A549 (cell line): ENCODE measurements at regions not wholly inside any gene's neighbourhood (a gene's known extent, or its start where the extent isn't known, plus 50 kb on each side); places are given as distances from the start of the nearest gene placed in this dataset.

Experiments
- ATAC-seq, 2 experiments: fragments of 200-7000 bp in 1 of 2; fragments of >200 bp in 1 of 2; cut with Nextera tagmentation in 1 of 2; cut with Tn5 transposase in 1 of 2; 3 replicates each; pipeline versions ENCODE4 v1.8.0 to v1.9.1; 2018 to 2020; ENCODE audit warnings: mild to moderate bottlenecking in 1 of 2, moderate library complexity in 1 of 2
- CTCF ChIA-PET: fragments of 300-600 bp; sonication (Branson Sonifier 250); formaldehyde crosslinking; extraction: SDS; loops from one replicate; lab custom pipeline; 2021; ENCODE audit warnings: antibody characterized with exemption, inconsistent platforms; lab: Yijun Ruan, JAX
- POLR2A ChIA-PET: fragments of 350-600 bp; formaldehyde crosslinking; extraction: SDS; loops from one replicate; lab custom pipeline; 2021; ENCODE audit warnings: antibody characterized with exemption, inconsistent platforms; lab: Yijun Ruan, JAX
- DNase-seq, 2 experiments: peaks; one replicate each; pipeline versions ENCODE4 v3.0.0 to v3.0.0-alpha.2; 2011 to 2016; ENCODE audit warnings: low read depth in 1 of 2, low spot score in 1 of 2
- FAIRE-seq: peaks from 2 replicates; lab custom pipeline; 2011; peaks lifted over from hg19 to GRCh38; lab: Jason Lieb, UNC
- H3K27ac ChIP-seq, 2 experiments: fragments of >200 bp; sonication (Bioruptor Twin); formaldehyde crosslinking; 3 replicates each; pipeline ENCODE4 v1.5.1; 2016 to 2017
- H3K4me1 ChIP-seq: fragments of >200 bp; sonication (Bioruptor Twin); formaldehyde crosslinking; 3 replicates; pipeline ENCODE4 v1.6.1; 2016
- H3K4me2 ChIP-seq: fragments of >200 bp; sonication (Bioruptor Twin); formaldehyde crosslinking; 3 replicates; pipeline ENCODE4 v1.6.1; 2016
- H3K4me3 ChIP-seq: fragments of >200 bp; sonication (Bioruptor Twin); formaldehyde crosslinking; 3 replicates; pipeline ENCODE4 v1.5.1; 2016
- H3K9me3 ChIP-seq: fragments of >200 bp; sonication (Bioruptor Twin); formaldehyde crosslinking; 3 replicates; pipeline ENCODE4 v1.6.1; 2016
- BHLHE40 ChIP-seq: IDR thresholded peaks from 2 replicates; pipeline ENCODE4 v1.6.1; 2012; ENCODE audit warnings: low read depth, low read length, inconsistent platforms
- CEBPB ChIP-seq, 2 experiments: fragments of >200 bp in 1 of 2; sonication (Bioruptor Twin) in 1 of 2; formaldehyde crosslinking in 1 of 2; IDR thresholded peaks; 2 replicates each; pipeline ENCODE4 v1.6.1; 2012 to 2016
- CHD4 ChIP-seq: fragments of 200-600 bp; sonication (generic); IDR thresholded peaks from 2 replicates; pipeline ENCODE4 v1.6.1; 2016; ENCODE audit warnings: antibody characterized with exemption, mild to moderate bottlenecking, borderline replicate concordance
- CTCF ChIP-seq: fragments of >200 bp; sonication (Bioruptor Twin); formaldehyde crosslinking; IDR thresholded peaks from 3 replicates; pipeline ENCODE4 v1.5.1; 2016
- EHMT2 ChIP-seq: fragments of 200-600 bp; sonication (generic); IDR thresholded peaks from 2 replicates; pipeline ENCODE4 v1.6.1; 2016; ENCODE audit warnings: antibody characterized with exemption, low read depth, mild to moderate bottlenecking, moderate library complexity
- ELK1 ChIP-seq: fragments of 150-350 bp; IDR thresholded peaks from 2 replicates; pipeline ENCODE4 v1.6.1; 2014; ENCODE audit warnings: low read depth, mild to moderate bottlenecking, low read length
- ESRRA ChIP-seq: fragments of 150-350 bp; IDR thresholded peaks from 2 replicates; pipeline ENCODE4 v1.6.1; 2014; ENCODE audit warnings: mild to moderate bottlenecking, low read length, borderline replicate concordance
- FOSB ChIP-seq: fragments of 250-450 bp; sonication (Bioruptor Pico); IDR thresholded peaks from 2 replicates; pipeline ENCODE4 v1.5.0; 2020; ENCODE audit warnings: mild to moderate bottlenecking, moderate library complexity
- FOSL2 ChIP-seq, 2 experiments: fragments of 450-650 bp in 1 of 2; fragments of >200 bp in 1 of 2; sonication (Bioruptor Twin) in 1 of 2; formaldehyde crosslinking; IDR thresholded peaks; 2 replicates each; pipeline versions ENCODE4 v1.5.0 to v1.6.1; 2016 to 2020; ENCODE audit warnings: mild to moderate bottlenecking in 1 of 2, moderate library complexity in 1 of 2
- FOXS1 ChIP-seq: fragments of 250-450 bp; sonication (Bioruptor Pico); IDR thresholded peaks from 2 replicates; pipeline ENCODE4 v1.5.0; 2020; ENCODE audit warnings: mild to moderate bottlenecking, moderate library complexity
- GATA3 ChIP-seq: IDR thresholded peaks from 2 replicates; pipeline ENCODE4 v1.6.1; 2012; ENCODE audit warnings: borderline replicate concordance
- HDAC2 ChIP-seq: fragments of 200-600 bp; sonication (generic); IDR thresholded peaks from 2 replicates; pipeline ENCODE4 v1.6.1; 2016
- HOXB13 ChIP-seq: fragments of 250-450 bp; sonication (Bioruptor Pico); IDR thresholded peaks from 2 replicates; pipeline ENCODE4 v1.5.0; 2020; ENCODE audit warnings: low read depth, mild to moderate bottlenecking, moderate library complexity
- JUNB ChIP-seq: fragments of >200 bp; sonication (Bioruptor Twin); formaldehyde crosslinking; IDR thresholded peaks from 2 replicates; pipeline ENCODE4 v1.6.1; 2016
- KDM1A ChIP-seq: fragments of 200-600 bp; sonication (generic); IDR thresholded peaks from 2 replicates; pipeline ENCODE4 v1.6.1; 2016; ENCODE audit warnings: low read depth, mild to moderate bottlenecking
- KDM5A ChIP-seq: fragments of 200-600 bp; sonication (generic); IDR thresholded peaks from 2 replicates; pipeline ENCODE4 v1.6.1; 2016; ENCODE audit warnings: antibody characterized with exemption, mild to moderate bottlenecking
- MYC ChIP-seq: IDR thresholded peaks from 2 replicates; pipeline ENCODE4 v1.6.1; 2012; ENCODE audit warnings: mild to moderate bottlenecking, inconsistent platforms, low read length, improper control_type of control experiment, borderline replicate concordance
- NFE2L2 ChIP-seq: fragments of 150-350 bp; conservative IDR thresholded peaks from 2 replicates; pipeline ENCODE4 v1.6.1; 2014; ENCODE audit warnings: low read length
- PBX3 ChIP-seq: IDR thresholded peaks from 2 replicates; pipeline ENCODE4 v1.6.1; 2012
- POLR2AphosphoS2 ChIP-seq: conservative IDR thresholded peaks from 2 replicates; pipeline ENCODE4 v1.6.1; 2012; ENCODE audit warnings: low read length, improper control_type of control experiment, inconsistent platforms
- RARB ChIP-seq: fragments of 250-450 bp; sonication (Bioruptor Pico); IDR thresholded peaks from 2 replicates; pipeline ENCODE4 v1.8.0; 2021; ENCODE audit warnings: mild to moderate bottlenecking, moderate library complexity
- RCOR1 ChIP-seq: fragments of 150-350 bp; IDR thresholded peaks from 2 replicates; pipeline ENCODE4 v1.6.1; 2014; ENCODE audit warnings: antibody characterized with exemption, low read length, low read depth
- REST ChIP-seq: fragments of 200-600 bp; sonication (generic); IDR thresholded peaks from 2 replicates; pipeline ENCODE4 v1.6.1; 2016; ENCODE audit warnings: antibody characterized with exemption, mild to moderate bottlenecking, moderate library complexity
- SMC3 ChIP-seq: fragments of >200 bp; sonication (Bioruptor Twin); formaldehyde crosslinking; IDR thresholded peaks from 3 replicates; pipeline ENCODE4 v1.6.1; 2018; ENCODE audit warnings: inconsistent platforms
- TP53 ChIP-seq: fragments of 250-450 bp; sonication (Bioruptor Pico); IDR thresholded peaks from 2 replicates; pipeline ENCODE4 v1.5.0; 2021; ENCODE audit warnings: mild to moderate bottlenecking, moderate library complexity
- USF2 ChIP-seq: fragments of 450-650 bp; IDR thresholded peaks from 2 replicates; pipeline ENCODE4 v1.6.1; 2014; ENCODE audit warnings: antibody characterized with exemption
- ZC3H11A ChIP-seq: fragments of 450-650 bp; IDR thresholded peaks from 2 replicates; pipeline ENCODE4 v1.6.1; 2014; ENCODE audit warnings: antibody characterized with exemption, mild to moderate bottlenecking
- WGBS: methylation state at CpG from one replicate; pipeline ENCODE4 v1.1.6; 2017; ENCODE audit errors: missing lambda C conversion rate; 5-methylcytosine and 5-hydroxymethylcytosine counted together

- TF ChIP-seq NFE2L2 (no peak), TP53 (CRISPR knock-in tag) (no peak), CTCF (no peak), KDM1A (no peak)
Observed at GRCh38 chr11:112478806-112479205, 218.1 kb upstream of the PLET1 start (continued).

- no peak overlapping the region for H3K4me3 ChIP-seq
- TF ChIP-seq POLR2AphosphoS2 (no peak), SMC3 (no peak)
- ChIA-PET POLR2A (no interaction called here), CTCF (no interaction called here)
- no peak for ATAC-seq
- WGBS, result 0% methylated on average over 1 of the region's 1 CpG
- no peaks in the 10 kb centered on the region for H3K9me3 ChIP-seq
- FAIRE-seq, result no peak
- DNase-seq, result no peak
- no peak overlapping the region for H3K27ac ChIP-seq
- no peaks in the 10 kb centered on the region for H3K4me1 ChIP-seq
- H3K4me2 ChIP-seq, result no peak overlapping the region
Observed at GRCh38 chr11:112481431-112481830, 220.8 kb upstream of the PLET1 start.

- Histone ChIP-seq H3K4me3 (no peak overlapping the region), H3K4me1 (no peaks in the 10 kb centered on the region), H3K4me2 (no peak overlapping the region), H3K9me3 (no peaks in the 10 kb centered on the region), H3K27ac (no peak overlapping the region)
- ChIA-PET CTCF (no interaction called here), POLR2A (no interaction called here)
- no peak for FAIRE-seq
- 78% methylated on average over 2 of the region's 3 CpGs for WGBS
- ATAC-seq, result no peak
- DNase-seq, result no peak
- TF ChIP-seq EHMT2 (no peak), ELK1 (no peak), CEBPB (IDR thresholded peaks at IDR 0.05) (no peak)
Observed at GRCh38 chr11:112481893-112482292, 221.2 kb upstream of the PLET1 start.

GRCh38 chr11:112485280-112485679 is 224.6 kb upstream of the PLET1 start:
- Histone ChIP-seq H3K27ac (no peak overlapping the region), H3K4me3 (no peak overlapping the region), H3K4me1 (no peaks in the 10 kb centered on the region), H3K4me2 (no peak overlapping the region), H3K9me3 (no peaks in the 10 kb centered on the region)
- POLR2A ChIA-PET, result no interaction called here
- ATAC-seq (no peak), FAIRE-seq (no peak), DNase-seq (no peak)
- CTCF ChIA-PET, result no interaction called here
- 6% methylated on average over 2 of the region's 2 CpGs for WGBS
- no peak for TF ChIP-seq ESRRA
- no peak for TF ChIP-seq RARB (CRISPR knock-in tag)
- no peak for TF ChIP-seq HDAC2
- no peak for TF ChIP-seq ZC3H11A
- TF ChIP-seq NFE2L2, result no peak
- no peak for TF ChIP-seq PBX3
- TF ChIP-seq HOXB13, result no peak
- TF ChIP-seq GATA3, result no peak
- no peak for TF ChIP-seq BHLHE40
- no peak for TF ChIP-seq JUNB
- no peak for TF ChIP-seq REST
- TF ChIP-seq FOSL2 (IDR thresholded peaks at IDR 0.05), result no peak
- no peak for TF ChIP-seq FOSL2 (CRISPR knock-in tag; IDR thresholded peaks at IDR 0.05)
- TF ChIP-seq FOSB (CRISPR knock-in tag), result no peak
- no peak for TF ChIP-seq USF2
- no peak for TF ChIP-seq CHD4
- no peak for TF ChIP-seq MYC
- no peak for TF ChIP-seq RCOR1
- no peak for TF ChIP-seq FOXS1 (CRISPR knock-in tag)
- TF ChIP-seq KDM5A, result no peak
